Stimulated activated CD8-positive, alpha-beta memory T cell treated with anti-CD3 and anti-CD28 coated beads, Interleukin-4, amount 100 ng/mL, for 4 hours (primary cell): ENCODE measurements at regions not wholly inside any gene's neighbourhood (a gene's known extent, or its start where the extent isn't known, plus 50 kb on each side); places are given as distances from the start of the nearest gene placed in this dataset.

Source experiments
- DNase-seq, 2 donors: peaks; one replicate each; pipeline ENCODE4 v3.0.0-alpha.2; 2020; ENCODE audit warnings: low read depth in 2 of 2, low spot score in 1 of 2

- no peak for DNase-seq
Observed at GRCh38 chr11:11177156-11177808, 175.8 kb downstream of the CSNK2A3 start.

- DNase-seq: no peak
Observed at GRCh38 chr11:11173316-11174025, 179.6 kb downstream of the CSNK2A3 start.

GRCh38 chr11:11171854-11172253, 181.2 kb downstream of the CSNK2A3 start:
- DNase-seq: peak in 1 of 2 donors; percentile 4

GRCh38 chr11:11171285-11171684, 181.8 kb downstream of the CSNK2A3 start:
- no peak for DNase-seq

- DNase-seq: no peak
Observed at GRCh38 chr11:11170352-11171084, 182.5 kb downstream of the CSNK2A3 start.

- DNase-seq: no peak
Observed at GRCh38 chr11:11169715-11170351, 183.2 kb downstream of the CSNK2A3 start.

GRCh38 chr11:11167806-11168205, 185.2 kb downstream of the CSNK2A3 start:
- DNase-seq: no peak

GRCh38 chr11:11164334-11164690, 188.7 kb downstream of the CSNK2A3 start:
- no peak for DNase-seq

- DNase-seq: no peak
Observed at GRCh38 chr11:11163669-11164333, 189.2 kb downstream of the CSNK2A3 start.

GRCh38 chr11:11163236-11163635, 189.8 kb downstream of the CSNK2A3 start:
- no peak for DNase-seq

GRCh38 chr11:11157185-11157584, 195.9 kb downstream of the CSNK2A3 start:
- no peak for DNase-seq

GRCh38 chr11:11155962-11156815, 196.9 kb downstream of the CSNK2A3 start:
- DNase-seq: no peak

- DNase-seq: no peak
Observed at GRCh38 chr11:11152877-11153276, 200.2 kb downstream of the CSNK2A3 start.

GRCh38 chr11:11149671-11150459, 203.2 kb downstream of the CSNK2A3 start:
- no peak for DNase-seq

- no peak for DNase-seq
Observed at GRCh38 chr11:11148596-11148995, 204.5 kb downstream of the CSNK2A3 start.

GRCh38 chr11:11148104-11148509, 204.9 kb downstream of the CSNK2A3 start:
- DNase-seq: no peak

GRCh38 chr11:11146830-11147229, 206.2 kb downstream of the CSNK2A3 start:
- no peak for DNase-seq

GRCh38 chr11:11143849-11144248, 209.2 kb downstream of the CSNK2A3 start:
- DNase-seq: no peak

GRCh38 chr11:11142430-11142829, 210.6 kb downstream of the CSNK2A3 start:
- DNase-seq: no peak
